NCI-H524 treated with DMSO at 0.1 percent for 48 hours (cell line): ENCODE measurements at regions not wholly inside any gene's neighbourhood (a gene's known extent, or its start where the extent isn't known, plus 50 kb on each side); places are given as distances from the start of the nearest gene placed in this dataset.
A peak's percentile ranks its signal among the peaks of the same experiment; 100 is the strongest.
"Not testable (repeated sequence)": the region's sequence is repeated elsewhere in the genome, so short reads cannot be mapped to it uniquely, and the experiment has no call there.

Experiments
- DNase-seq: peaks from one replicate; lab custom pipeline; 2025; lab: John Stamatoyannopoulos, UW

DNA sequence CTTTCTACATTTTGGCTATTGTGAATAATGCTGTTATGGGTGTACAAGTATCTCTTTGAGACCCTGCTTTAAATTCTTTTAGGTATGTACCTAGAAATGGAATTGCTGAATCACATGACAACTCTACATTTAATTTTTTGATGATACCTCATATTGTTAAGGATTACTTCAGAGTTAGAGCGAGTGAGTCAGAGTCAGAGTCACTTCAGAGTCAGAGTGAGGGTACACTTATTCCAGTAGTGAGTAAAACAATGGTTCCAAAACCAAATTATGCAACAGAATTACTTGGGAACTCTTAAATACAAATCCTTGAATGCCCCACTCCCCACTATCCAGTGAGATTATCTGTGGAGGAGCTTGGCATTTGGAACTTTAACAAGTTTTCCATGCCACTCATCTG lies 50.3 kb upstream of the SNRK start:
- no peak for DNase-seq

DNA sequence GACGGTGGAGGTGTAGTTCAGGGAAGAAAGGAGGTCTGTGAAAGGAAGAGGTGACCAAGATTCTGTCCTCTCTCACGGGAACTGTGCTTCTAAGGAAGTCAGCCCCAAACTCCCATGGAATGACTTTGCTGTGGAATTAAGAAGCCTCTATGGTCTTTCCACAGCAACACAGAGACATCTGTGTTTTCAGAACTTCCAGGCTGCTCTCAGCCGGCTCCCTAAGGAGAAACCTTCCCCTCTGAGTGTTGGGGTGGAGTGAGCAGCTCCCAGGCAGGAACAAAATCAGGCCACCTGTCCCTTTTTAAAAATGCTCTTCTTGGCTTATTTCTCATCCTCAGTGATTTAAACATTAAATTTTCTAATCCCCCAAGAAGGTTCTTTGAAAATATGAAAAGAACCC lies 53.3 kb upstream of the SNRK start:
- DNase-seq = peak; percentile 34

DNA sequence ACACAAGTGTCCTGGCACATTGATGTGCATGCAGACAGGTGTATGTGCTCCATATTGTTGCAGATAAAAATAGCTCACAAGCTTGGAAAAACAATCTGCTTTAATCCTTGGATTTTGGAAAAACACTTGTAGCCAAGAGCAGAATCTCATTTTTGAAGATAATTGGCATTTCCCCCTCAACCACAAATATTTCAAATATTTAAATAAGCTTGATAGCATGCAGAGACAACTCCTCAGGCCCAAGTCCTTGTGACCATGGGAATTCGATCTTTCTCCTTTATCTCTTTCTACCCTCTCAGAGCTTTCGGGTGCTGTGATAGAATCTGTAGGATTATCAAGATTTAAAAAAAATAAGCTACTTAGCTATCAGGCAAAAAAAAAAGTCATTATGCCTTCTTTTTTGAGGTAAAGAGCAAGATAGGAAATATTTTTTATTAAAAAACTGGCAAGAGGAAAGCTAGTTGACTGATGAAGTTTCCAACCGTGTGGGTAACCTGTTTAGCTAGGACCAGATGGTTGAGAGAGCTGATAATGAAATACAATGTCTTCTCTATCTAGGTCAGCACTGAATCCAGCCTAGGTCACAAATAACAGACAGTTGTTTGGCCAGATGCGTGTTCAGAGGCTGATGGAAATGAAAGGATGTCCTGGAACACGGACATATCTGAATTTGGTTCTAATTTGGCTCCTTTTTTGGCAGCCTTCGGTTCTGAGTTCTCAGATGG lies 54.9 kb upstream of the SNRK start:
- DNase-seq = no peak

DNA sequence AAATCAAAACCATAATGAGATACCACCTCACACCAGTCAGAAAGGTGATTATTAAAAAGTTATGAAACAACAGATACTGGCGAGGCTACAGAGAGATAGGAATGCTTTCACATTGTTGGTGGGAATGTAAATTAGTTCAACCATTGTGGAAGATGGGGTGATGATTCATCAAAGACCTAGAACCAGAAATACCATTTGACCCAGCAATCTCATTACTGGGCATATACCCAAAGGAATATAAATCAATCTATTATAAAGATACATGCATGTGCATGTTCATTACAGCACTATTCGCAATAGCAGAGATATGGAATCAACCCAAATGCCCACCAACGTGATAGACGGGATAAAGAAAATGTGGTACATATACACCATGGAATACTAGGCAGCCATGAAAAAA lies 56.5 kb upstream of the SNRK start:
- DNase-seq = not testable (repeated sequence)

DNA sequence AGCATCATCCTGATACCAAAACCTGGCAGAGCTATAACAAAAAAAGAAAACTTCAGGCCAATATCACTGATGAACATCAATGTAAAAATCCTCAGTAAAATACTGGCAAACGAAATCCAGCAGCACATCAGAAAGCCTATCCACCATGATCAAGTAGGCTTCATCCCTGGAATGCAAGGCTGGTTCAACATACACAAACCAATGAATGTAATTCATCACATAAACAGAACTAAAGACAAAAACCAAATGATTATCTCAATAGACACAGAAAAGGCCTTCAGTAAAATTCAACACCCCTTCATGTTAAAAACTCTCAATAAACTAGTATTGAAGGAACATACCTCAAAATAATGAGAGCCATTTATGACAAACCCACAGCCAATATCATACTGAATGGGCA lies 58.7 kb upstream of the SNRK start:
- DNase-seq = not testable (repeated sequence)

DNA sequence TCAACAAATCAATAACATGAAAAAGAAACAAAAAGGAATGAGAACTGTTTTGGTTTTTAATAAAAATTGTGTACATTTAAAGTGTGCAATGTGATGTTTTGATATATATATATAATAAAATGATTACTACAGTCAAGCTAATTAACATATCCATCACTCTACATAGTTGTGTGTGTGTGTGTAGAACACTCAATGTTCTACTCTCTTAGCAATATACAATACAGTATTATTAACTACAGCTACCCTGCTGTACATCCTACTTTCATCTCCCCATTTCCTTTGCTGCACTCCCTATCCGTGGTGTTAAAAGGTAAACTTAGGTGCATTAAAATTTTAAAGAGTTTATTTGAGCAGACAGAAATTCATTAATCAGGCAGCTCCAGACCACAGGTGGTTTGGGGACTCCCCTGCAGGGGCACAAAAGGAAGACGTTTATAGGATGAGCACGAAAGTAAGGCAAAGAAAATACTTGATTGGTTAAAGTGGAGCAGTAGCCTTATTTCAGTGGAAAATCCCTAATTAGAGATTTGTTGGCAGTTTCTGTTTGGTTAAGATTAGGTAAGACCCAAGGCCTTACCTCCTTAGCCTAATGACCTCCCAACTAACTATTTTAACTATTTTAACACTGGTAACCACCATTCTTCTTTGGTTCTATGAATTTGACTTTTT lies 61.8 kb upstream of the SNRK start:
- DNase-seq = no peak

DNA sequence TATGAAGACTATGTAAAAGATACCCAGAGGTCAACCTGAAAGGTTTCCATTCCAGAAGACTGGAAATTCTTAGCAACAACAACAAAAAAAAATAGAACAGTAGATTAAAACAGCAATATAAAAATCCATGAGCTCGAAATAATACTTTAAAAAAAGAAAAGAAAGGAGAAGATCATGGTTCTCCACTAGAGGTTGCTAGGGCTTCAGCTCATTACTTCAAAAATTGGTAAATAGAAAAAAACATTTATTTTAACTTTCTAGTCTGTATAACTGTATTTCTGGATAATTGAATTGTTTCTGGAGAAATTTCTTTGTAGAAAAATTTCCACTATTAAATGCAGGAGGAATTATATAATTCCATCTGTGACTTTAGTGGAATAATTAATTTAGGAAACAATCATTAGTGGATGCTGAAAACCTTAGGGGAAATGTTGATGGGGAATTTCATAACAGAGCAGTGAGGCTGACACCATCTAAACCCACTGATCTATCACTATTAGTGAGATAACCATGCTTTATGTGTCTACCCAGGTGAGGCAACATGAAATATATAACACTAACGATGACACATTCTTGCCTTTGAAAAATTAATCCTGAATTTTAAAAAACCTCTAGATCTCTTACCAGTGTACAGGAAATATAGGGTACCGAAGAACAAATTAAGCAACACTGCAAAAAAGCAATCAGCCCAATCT lies 62.5 kb upstream of the SNRK start:
- no peak for DNase-seq

DNA sequence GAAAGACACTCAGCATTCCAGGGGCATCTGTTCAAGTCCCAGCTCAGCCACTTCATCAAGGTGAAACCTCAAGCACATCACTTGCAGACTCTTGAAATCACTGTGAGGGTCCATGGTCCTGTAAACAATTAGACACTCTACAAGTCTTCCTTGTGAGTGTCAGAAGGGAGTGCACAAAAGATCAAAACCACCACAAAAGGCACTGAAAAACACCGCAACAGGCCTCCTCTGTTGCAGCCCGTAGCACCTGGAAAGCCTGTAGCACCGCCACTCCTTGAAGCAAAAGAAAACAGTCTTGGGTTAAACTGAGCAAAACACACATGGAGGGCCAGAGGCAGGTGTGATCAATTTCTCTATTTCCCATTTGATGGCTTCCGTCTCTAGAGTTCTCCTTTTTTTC lies 63.8 kb upstream of the SNRK start:
- no peak for DNase-seq

DNA sequence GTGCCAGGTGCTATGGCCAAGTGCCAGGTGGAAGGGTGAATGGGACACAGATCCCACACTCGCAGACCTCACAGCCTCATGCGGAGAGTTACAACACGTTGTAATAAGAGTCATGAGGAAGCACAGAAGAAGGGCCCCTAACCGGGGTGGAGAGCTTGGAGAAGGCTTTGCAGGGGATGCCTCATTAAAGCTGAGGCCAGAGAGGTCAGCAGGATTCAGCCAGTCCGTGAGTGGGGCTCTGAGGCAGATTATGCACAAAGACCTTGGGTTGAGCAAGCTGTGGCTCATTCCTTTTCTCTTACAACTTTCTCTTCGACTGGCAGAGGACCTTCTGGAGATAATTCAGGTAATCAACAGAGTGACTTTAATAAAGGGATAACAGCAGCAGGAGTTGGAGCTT lies 65.3 kb upstream of the SNRK start:
- DNase-seq = no peak

DNA sequence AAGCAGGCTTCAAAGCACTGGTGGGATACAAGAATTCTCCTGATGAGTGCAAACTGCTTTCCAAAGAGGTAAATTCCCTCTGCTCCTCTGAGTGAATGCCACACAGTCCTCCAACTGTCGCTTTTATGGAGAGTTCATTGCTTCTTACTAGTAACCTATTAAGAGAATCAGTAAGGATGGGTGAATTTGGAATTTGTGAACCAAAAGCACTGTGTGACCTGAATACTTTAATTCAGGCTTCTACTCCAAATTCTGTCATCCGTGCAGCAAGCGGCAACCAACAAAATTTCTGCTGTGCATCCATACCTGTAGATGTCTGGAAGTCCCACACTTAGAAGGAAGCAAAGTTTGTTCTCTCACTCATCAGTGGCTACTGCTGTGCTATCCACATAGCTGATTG lies 66.7 kb upstream of the SNRK start:
- no peak for DNase-seq

DNA sequence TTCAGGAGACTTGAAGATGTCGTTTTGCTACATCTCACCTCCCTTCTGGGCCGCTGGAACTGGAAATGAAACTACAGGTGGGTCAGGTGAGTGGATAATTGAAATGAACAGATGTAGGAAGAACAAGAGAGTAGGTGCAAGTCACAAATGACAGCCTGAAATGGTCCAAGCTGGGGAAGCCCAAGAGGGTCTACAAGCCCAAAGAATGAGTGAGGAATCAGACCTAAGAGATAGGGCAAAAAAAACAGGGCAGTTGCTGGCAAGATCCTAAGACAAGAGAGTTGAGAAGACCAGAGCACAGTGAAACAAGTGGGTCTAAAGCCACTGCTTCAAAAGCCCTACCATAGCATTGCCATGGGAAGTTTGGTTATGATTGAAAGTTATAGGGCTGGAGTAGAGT lies 67.4 kb upstream of the SNRK start:
- DNase-seq = no peak

DNA sequence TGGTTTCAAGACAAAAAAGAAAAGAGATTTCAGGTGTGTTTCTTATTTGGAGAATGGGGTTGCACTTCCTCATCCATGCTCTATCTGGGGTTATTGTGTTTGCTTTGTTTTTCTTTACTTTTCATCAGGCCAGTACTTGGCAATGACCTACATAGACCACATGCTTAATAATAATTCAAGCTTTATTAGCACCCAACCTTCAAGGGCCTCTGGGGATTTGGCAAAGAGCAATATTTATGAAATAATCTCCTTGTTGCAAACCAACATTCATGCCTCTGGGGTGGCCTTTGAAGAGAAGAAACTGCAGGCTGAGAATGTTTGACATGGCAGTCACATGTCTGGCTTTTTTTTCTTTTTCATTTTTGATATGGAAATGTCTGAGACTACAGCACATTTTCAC lies 68.2 kb upstream of the SNRK start:
- DNase-seq = no peak

DNA sequence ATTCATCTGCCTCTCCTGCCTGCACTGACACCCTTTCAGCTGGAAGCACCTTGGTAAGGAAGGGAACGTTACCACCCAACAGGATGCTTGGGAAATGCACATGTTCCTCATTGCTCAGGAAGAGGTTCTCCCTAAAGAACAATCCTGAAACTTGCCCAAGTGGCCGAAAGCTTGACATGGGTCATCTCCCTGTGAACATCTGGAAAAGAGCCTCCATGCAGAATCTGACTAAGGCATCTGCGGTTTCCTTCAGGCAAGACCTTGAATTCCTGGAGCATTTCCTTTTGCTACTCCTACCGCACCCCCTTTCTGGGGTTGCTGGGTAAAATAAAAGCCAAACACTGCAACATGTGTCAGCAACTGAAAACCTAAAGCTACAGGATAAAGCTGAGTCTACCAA lies 68.7 kb upstream of the SNRK start:
- no peak for DNase-seq

DNA sequence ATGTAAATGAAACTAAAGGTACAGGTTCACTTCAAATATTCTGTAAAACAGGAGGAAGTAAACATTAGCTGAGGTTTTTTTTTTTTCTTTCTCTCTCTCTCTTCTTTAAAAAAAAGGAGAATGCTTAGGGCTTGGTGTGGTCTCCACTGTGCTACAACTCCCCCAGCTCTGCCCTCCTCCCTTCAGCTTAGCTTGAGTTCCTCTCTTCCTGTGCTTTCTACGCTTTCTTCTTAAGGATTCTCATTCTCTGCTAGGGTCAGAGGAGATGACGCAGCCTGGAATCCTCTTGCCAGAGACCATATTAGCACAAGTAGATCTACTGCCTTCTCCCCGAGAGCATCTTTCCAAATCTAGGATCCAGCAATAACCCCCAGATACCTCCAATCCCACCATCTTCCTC lies 69.1 kb upstream of the SNRK start:
- no peak for DNase-seq

DNA sequence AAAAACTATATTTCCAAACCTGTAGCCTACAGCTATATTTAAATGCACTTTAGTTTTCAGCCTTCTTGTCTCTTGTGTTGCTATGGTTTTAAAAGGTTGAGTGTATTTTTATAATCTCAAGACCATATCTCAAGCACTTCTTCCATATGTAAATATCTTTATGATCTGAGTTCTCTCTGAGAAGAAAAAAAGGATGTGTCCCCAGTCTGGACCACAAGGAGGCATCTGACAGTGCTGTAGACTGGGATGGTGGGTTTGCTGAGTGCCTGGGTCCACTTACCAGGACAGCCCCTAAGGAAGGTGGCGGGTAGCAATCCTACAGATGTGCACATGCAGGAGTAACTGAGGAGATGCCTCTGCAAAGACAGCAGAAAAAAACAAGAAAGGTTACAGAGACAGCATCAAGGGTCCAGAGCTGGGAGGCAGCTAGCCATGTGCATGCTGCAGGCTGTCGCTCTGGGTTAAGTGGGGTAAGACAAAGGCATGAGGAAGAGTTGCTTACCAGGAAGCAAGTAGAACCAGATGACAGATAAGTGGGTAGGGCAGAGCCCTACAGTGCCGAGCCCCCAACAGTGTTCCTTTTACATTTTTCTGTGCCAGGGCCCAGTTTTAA lies 70.6 kb upstream of the SNRK start:
- no peak for DNase-seq

DNA sequence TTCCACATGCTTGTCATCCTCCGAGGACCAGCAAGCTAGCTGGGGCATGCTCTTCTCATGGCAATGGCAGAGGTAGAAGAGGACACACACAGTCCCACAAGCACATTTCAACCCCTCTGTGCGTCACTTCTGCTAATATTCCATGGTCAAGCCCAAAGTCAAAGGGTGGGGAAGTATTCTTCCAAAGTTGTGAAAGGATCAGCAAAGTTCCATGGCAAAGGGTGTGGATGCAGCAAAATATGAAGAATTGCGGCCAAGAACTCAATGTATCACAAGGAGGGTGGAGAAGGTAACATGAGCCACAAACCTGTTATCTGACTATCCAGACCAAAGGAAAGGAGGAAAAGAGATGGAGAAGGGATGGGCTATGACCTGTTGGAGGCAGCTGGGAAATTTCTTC lies 71.2 kb upstream of the SNRK start:
- no peak for DNase-seq

DNA sequence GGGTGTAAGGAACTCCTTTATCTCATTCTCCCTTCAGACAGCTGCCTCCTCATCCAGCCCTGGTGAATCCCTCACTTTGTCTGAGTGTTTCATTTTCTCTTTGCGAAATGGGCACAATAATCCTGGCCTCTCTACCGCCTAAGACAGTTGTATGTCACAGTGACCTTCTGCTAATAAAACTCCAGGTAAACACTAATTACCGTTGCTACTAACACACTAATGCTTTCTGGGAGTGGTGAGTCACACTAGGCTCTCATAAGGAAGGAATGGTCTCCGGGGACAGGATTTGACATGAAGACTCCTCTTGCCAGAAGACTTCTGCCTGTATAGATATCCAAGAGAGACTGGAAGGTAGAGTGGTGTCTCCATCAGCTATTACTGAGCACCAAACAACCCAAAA lies 71.7 kb upstream of the SNRK start:
- DNase-seq = no peak

DNA sequence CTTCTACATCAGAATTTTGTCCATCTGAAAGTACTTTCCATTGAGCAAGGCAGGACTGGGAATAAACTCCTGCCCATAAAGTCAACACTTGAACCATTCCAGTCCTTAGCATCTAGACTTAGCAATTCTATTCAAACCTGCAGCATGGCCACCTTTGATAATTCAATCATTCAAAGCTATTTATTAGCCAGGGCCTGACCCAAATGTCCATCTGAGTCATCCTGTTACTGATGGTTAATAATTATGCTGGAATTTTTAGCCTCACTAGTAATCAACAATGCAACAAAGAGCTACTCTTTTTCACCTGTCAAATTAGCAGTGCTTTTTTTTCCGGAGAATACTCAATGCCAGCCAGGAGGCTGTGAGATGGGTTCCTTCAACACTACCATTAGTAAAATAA lies 72.7 kb upstream of the SNRK start:
- DNase-seq = no peak

DNA sequence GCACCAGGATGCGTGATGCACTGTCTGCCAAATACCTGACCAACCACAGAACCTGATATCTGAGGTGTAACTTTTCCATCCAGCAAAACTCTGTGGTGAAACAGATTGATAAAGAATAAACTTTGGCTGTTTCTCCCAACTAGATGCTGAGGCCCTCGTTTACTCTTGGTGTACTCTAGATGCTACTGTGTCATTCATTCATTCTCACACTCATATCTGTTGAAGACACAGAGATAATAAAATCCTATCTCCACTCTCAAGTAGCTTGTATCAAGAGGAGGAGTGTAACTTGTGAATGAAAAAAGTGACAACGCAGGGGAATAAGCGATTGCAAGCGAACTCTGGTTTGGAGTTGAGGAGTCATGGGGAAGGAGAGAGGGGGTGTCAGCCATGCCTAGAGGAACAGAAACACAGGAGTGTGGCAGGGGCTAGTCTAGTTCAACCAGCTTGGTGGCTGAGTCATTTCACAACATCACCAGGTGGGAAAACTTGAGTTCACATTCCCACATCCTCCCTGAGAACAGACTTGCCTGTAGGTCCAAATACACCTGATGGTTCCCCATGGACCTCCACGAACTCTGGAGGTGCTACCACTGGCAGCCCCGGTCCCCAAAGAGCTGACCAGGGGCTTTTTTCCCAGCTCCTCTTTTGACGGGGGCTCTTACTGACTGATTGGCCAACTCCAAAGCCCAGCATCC lies 73.3 kb upstream of the SNRK start:
- no peak for DNase-seq

DNA sequence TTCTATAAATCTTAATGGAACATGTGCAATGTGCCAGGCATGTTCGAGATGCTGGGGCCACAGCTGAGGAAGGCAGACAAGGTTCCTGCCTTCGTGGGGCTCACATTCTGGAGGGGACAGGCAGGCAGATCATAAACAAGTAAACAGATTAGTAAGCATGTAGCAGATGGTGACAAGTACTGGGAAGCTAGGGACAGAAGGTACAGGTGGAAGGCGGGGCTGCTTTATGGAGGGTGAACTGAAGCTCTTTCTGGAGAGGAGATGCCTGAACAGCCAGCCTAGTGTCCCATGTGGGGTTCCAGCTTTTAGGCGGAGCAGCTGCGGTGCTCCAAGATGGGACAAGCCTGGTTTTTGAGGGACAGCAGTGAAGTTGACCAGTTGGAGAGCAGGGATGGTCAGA lies 74.7 kb upstream of the SNRK start:
- DNase-seq = no peak

DNA sequence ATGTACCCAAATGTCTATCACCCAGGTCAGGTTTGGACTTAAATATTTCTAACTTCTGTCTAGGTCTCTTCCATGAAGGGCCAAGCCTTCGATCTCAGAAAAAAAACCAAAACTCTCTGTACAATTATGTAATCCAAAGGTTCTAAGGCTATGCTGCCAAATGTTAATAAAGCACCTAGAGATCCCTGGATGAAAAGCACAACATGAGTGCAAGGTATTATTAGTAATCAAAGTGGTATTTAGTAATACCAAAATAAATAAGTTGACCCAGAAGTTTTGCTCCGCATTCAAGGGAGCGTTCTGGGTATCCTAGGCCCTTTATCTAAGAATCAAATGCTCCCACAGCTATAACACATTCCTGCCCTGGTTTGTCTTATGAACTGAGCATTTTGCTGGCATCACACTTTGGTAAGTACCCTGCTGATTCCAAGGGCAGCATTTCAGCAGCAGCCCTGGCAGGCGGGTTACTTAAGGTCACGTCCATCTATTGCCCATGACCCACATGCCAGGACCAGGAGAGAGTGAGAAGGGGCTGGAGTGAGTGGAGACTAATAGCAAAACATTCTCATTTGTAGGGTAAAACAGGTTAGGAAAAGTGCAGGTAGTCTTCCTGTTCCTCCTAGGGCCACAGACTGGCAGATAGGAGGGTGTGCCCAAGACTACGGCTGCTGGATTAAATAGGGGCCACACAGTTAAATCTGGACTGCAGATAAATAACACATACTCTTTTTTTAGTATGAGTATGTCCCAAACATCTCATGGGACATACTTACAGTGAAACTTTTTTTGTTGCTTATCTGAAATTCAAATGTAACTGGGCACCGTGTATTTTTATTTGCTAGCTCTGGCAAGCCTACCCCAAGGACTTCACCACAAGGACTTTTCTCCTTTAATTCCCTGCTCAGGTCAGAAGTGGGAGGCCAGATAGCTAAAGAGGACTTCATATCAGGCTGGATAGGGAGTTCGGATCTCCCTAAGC lies 76.0 kb upstream of the SNRK start:
- DNase-seq = no peak
